DND-41 (cell line): ENCODE measurements at regions not wholly inside any gene's neighbourhood (a gene's known extent, or its start where the extent isn't known, plus 50 kb on each side); places are given as distances from the start of the nearest gene placed in this dataset.

Source experiments
- ATAC-seq: fragments of 200-7000 bp; cut with Tn5 transposase; 3 replicates; pipeline ENCODE4 v1.9.1; 2021; ENCODE audit warnings: low read depth; ENCODE audit not compliant: insufficient read depth
- DNase-seq: peaks from one replicate; pipeline ENCODE4 v3.0.0-alpha.2; 2020
- H2AFZ ChIP-seq: 2 replicates; pipeline ENCODE4 v1.6.0; 2012; ENCODE audit warnings: low read depth, low read length
- H3K27ac ChIP-seq: 2 replicates; pipeline ENCODE4 v1.5.1; 2012; ENCODE audit warnings: low read length, inconsistent platforms
- H3K27me3 ChIP-seq: fragments of 200-600 bp; sonication (generic); 2 replicates; pipeline ENCODE4 v1.6.0; 2012; ENCODE audit warnings: low read length, mild to moderate bottlenecking, inconsistent platforms; ENCODE audit not compliant: insufficient read depth, poor library complexity
- H3K36me3 ChIP-seq: 2 replicates; pipeline ENCODE4 v1.5.1; 2012; ENCODE audit warnings: low read length, inconsistent platforms; ENCODE audit not compliant: insufficient read depth
- H3K4me1 ChIP-seq: 2 replicates; pipeline ENCODE4 v1.5.1; 2012; ENCODE audit warnings: mild to moderate bottlenecking, low read length; ENCODE audit not compliant: insufficient read depth
- H3K4me2 ChIP-seq: 2 replicates; pipeline ENCODE4 v1.6.0; 2012; ENCODE audit warnings: mild to moderate bottlenecking, moderate library complexity, low read length, inconsistent platforms; ENCODE audit not compliant: insufficient read depth
- H3K4me3 ChIP-seq, 2 experiments: fragments of 200-600 bp in 1 of 2; shearing (Covaris generic) in 1 of 2; 2 replicates each; pipeline ENCODE4 v1.5.1; 2012 to 2016; ENCODE audit warnings: inconsistent platforms in 2 of 2, low read length in 2 of 2, mild to moderate bottlenecking in 2 of 2, low read depth in 1 of 2, moderate library complexity in 1 of 2
- H3K79me2 ChIP-seq: 2 replicates; pipeline ENCODE4 v1.6.0; 2012; ENCODE audit warnings: low read length, inconsistent platforms; ENCODE audit not compliant: insufficient read depth
- H3K9ac ChIP-seq: 2 replicates; pipeline ENCODE4 v1.6.0; 2012; ENCODE audit warnings: low read depth, mild to moderate bottlenecking, inconsistent platforms, low read length, moderate library complexity
- H3K9me3 ChIP-seq: 2 replicates; pipeline ENCODE4 v1.5.1; 2012; ENCODE audit warnings: low read length, moderate library complexity, mild to moderate bottlenecking, inconsistent platforms; ENCODE audit not compliant: insufficient read depth, severe bottlenecking
- H4K20me1 ChIP-seq: 2 replicates; pipeline ENCODE4 v1.6.0; 2012; ENCODE audit warnings: low read length; ENCODE audit not compliant: insufficient read depth
- EZH2 ChIP-seq: IDR thresholded peaks from 3 replicates; pipeline ENCODE4 v1.6.1; 2012; ENCODE audit warnings: borderline replicate concordance, low read depth, mild to moderate bottlenecking, moderate library complexity, low read length, inconsistent platforms; ENCODE audit not compliant: severe bottlenecking
- TF ChIP-seq, protein P1 (sequence below): IDR thresholded peaks from 2 replicates; pipeline ENCODE4 v1.5.1; 2012; ENCODE audit warnings: borderline replicate concordance, low read length, moderate library complexity, mild to moderate bottlenecking; ENCODE audit not compliant: poor library complexity, severe bottlenecking; ENCODE audit errors: extremely low read depth

DNA sequence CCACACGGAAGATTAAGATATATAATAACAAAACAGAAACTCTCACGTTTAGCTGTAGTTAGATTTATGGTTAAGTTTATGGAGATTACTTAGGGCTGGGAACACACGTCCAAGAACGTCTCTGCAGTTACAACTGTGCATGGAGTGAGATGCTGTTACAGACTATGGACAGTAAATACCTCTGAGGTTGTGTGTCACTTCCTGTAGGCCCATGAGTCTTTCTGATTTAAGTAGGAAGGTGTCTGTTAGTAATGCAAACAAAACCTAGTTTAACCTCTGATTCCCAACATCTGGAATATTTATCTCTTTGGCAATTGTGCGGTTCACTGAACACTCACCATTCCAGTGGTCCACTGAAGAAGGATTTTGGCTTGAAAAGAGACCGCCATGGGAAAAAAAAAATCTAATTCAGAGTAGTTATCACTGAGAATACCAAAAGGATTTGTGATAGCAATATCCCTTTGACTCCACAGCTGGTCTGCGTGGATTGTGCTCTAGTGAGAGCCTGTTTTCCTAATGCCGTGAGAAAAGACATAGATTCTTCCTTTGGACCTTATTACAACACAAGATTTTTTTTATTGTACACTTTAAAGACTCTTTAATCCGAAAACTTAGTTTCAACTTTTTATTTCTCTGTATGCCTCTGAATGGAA is 478.2 kb upstream of the CITED2 start:
- Histone ChIP-seq H3K4me1 (no peaks in the 10 kb centered on the region), H3K27ac (no peak overlapping the region), H3K4me3 (no peak overlapping the region), H3K9me3 (no peaks in the 10 kb centered on the region), H4K20me1 (no peaks in the 10 kb centered on the region), H3K36me3 (no peaks in the 10 kb centered on the region), H3K9ac (no peak overlapping the region), H3K4me2 (no peak overlapping the region), H3K79me2 (no peaks in the 10 kb centered on the region), H2AFZ (no peak overlapping the region), H3K27me3 (no peaks in the 10 kb centered on the region)
- DNase-seq: no peak
- ATAC-seq: no peak
- TF ChIP-seq, protein P1, sequence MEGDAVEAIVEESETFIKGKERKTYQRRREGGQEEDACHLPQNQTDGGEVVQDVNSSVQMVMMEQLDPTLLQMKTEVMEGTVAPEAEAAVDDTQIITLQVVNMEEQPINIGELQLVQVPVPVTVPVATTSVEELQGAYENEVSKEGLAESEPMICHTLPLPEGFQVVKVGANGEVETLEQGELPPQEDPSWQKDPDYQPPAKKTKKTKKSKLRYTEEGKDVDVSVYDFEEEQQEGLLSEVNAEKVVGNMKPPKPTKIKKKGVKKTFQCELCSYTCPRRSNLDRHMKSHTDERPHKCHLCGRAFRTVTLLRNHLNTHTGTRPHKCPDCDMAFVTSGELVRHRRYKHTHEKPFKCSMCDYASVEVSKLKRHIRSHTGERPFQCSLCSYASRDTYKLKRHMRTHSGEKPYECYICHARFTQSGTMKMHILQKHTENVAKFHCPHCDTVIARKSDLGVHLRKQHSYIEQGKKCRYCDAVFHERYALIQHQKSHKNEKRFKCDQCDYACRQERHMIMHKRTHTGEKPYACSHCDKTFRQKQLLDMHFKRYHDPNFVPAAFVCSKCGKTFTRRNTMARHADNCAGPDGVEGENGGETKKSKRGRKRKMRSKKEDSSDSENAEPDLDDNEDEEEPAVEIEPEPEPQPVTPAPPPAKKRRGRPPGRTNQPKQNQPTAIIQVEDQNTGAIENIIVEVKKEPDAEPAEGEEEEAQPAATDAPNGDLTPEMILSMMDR: no peak
- TF ChIP-seq EZH2: no peak

DNA sequence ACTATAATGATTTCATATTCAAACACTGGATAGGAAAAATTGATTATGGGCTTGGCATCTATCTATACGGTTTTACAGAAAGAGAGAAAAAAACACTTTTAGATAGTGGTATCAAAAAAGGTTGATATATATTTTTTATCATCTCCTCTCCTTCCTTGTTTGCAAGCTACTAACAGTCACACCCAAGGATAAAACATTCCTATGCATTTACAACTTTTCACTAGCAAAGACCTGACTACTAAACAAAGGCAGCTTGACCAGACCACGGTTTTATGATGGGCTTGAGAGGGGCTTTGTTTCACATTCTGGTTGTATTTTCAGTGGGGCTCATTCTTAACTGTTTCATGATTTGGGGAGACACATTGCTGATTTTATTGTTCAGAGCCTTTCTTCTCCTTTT is 477.6 kb upstream of the CITED2 start:
- Histone ChIP-seq H3K4me3 (no peak overlapping the region), H3K4me2 (no peak overlapping the region), H3K4me1 (no peaks in the 10 kb centered on the region), H4K20me1 (no peaks in the 10 kb centered on the region), H3K27ac (no peak overlapping the region), H3K27me3 (no peaks in the 10 kb centered on the region), H2AFZ (no peak overlapping the region), H3K9ac (no peak overlapping the region), H3K36me3 (no peaks in the 10 kb centered on the region), H3K79me2 (no peaks in the 10 kb centered on the region), H3K9me3 (no peaks in the 10 kb centered on the region)
- TF ChIP-seq, protein P1: no peak
- TF ChIP-seq EZH2: no peak
- ATAC-seq (no peak), DNase-seq (no peak)

DNA sequence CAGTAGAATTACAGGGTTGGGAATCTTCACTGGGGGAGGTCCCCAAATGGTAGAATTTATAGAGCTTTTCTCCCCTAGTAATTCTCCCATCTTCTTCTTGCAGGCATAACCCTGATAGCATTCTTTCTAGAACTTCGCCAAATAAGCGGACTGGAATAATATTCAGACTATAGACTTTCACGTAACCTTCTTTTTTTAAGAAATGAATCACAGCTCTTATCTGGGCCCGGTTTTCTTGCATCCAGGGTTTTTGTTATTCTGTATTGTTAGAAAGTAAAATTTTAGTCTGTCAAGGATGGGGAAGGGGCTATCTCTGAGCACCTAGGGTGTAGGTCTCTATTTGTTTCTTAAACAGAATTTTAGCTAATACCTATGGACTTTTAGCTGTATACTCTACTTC is 476.8 kb upstream of the CITED2 start:
- Histone ChIP-seq H3K27me3 (no peaks in the 10 kb centered on the region), H3K4me1 (no peaks in the 10 kb centered on the region), H3K4me2 (no peak overlapping the region), H3K4me3 (no peak overlapping the region), H3K36me3 (no peaks in the 10 kb centered on the region), H3K27ac (no peak overlapping the region), H2AFZ (no peak overlapping the region), H3K9ac (no peak overlapping the region), H3K9me3 (no peaks in the 10 kb centered on the region), H3K79me2 (no peaks in the 10 kb centered on the region), H4K20me1 (no peaks in the 10 kb centered on the region)
- DNase-seq (no peak), ATAC-seq (no peak)
- TF ChIP-seq, protein P1: no peak
- no peak for TF ChIP-seq EZH2
